Astrocyte of the hippocampus (primary cell): ENCODE measurements at regions not wholly inside any gene's neighbourhood (a gene's known extent, or its start where the extent isn't known, plus 50 kb on each side); places are given as distances from the start of the nearest gene placed in this dataset.

Experiments used
- DNase-seq: peaks from one replicate; pipeline ENCODE4 v3.0.0; 2011; ENCODE audit warnings: low read depth, low spot score

- DNase-seq, result no peak
Measured at GRCh38 chr20:39165099-39165498, 203.0 kb downstream of the DHX35 start.

GRCh38 chr20:39164642-39165041 lies 202.5 kb downstream of the DHX35 start:
- no peak for DNase-seq

- DNase-seq, result no peak
Measured at GRCh38 chr20:39163993-39164392, 201.8 kb downstream of the DHX35 start.

- DNase-seq, result no peak
Measured at GRCh38 chr20:39161900-39162299, 199.8 kb downstream of the DHX35 start.

- DNase-seq, result no peak
Measured at GRCh38 chr20:39155971-39156370, 193.8 kb downstream of the DHX35 start.

- no peak for DNase-seq
Measured at GRCh38 chr20:39152742-39153141, 190.6 kb downstream of the DHX35 start.

- DNase-seq, result no peak
Measured at GRCh38 chr20:39152126-39152525, 190.0 kb downstream of the DHX35 start.

- DNase-seq, result no peak
Measured at GRCh38 chr20:39150501-39150900, 188.4 kb downstream of the DHX35 start.

GRCh38 chr20:39146394-39146793 lies 184.2 kb downstream of the DHX35 start:
- DNase-seq, result no peak

- no peak for DNase-seq
Measured at GRCh38 chr20:39145921-39146320, 183.8 kb downstream of the DHX35 start.

- DNase-seq, result no peak
Measured at GRCh38 chr20:39144757-39145156, 182.6 kb downstream of the DHX35 start.

- no peak for DNase-seq
Measured at GRCh38 chr20:39142407-39143096, 180.4 kb downstream of the DHX35 start.

- no peak for DNase-seq
Measured at GRCh38 chr20:39137299-39137698, 175.2 kb downstream of the DHX35 start.

- no peak for DNase-seq
Measured at GRCh38 chr20:39136798-39137197, 174.7 kb downstream of the DHX35 start.

- no peak for DNase-seq
Measured at GRCh38 chr20:39135885-39136544, 173.9 kb downstream of the DHX35 start.

- DNase-seq, result no peak
Measured at GRCh38 chr20:39133201-39133600, 171.1 kb downstream of the DHX35 start.

- DNase-seq, result no peak
Measured at GRCh38 chr20:39132511-39132910, 170.4 kb downstream of the DHX35 start.

GRCh38 chr20:39132093-39132492 lies 169.9 kb downstream of the DHX35 start:
- no peak for DNase-seq

- DNase-seq, result no peak
Measured at GRCh38 chr20:39130627-39131026, 168.5 kb downstream of the DHX35 start.

- no peak for DNase-seq
Measured at GRCh38 chr20:39129523-39129922, 167.4 kb downstream of the DHX35 start.

- DNase-seq, result no peak
Measured at GRCh38 chr20:39124064-39124463, 161.9 kb downstream of the DHX35 start.

- no peak for DNase-seq
Measured at GRCh38 chr20:39123185-39123557, 161.0 kb downstream of the DHX35 start.

GRCh38 chr20:39117491-39117890 lies 155.3 kb downstream of the DHX35 start:
- peak; percentile 63 for DNase-seq

- DNase-seq, result no peak
Measured at GRCh38 chr20:39116020-39116419, 153.9 kb downstream of the DHX35 start.
